ENCODE measurements at regions not wholly inside any gene's neighbourhood (a gene's known extent, or its start where the extent isn't known, plus 50 kb on each side); places are given as distances from the start of the nearest gene placed in this dataset.

DNA sequence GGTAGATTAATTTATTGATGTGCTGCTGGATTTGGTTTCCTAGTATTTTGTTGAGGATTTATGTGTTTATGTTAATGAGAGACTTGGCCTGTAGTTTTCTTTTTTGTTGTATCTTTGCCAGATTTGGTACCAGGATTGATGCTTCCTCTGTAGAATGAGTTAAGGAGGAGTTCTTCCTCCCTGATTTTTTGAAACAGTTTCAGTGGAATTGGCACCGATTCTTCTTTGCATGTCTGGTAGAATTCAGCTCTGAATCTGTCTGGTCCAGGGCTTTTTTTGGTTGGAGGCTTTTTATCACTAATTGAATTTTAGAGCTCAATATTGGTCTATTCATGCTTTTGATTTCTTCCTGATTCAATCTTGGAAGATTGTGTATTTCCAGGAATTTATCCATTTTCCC is 174.0 kb upstream of the NDST4 start:
- Histone ChIP-seq H3K27ac (replicated peaks) (no peak overlapping the region), H3K4me3 (no peak overlapping the region), H3K9me3 (replicated peaks) (no peaks in the 10 kb centered on the region), H3K4me1 (no peaks in the 10 kb centered on the region), H3K36me3 (no peaks in the 10 kb centered on the region), H3K27me3 (ENCODE audit: low read depth) (no peaks in the 10 kb centered on the region)
- TF ChIP-seq, protein P1, sequence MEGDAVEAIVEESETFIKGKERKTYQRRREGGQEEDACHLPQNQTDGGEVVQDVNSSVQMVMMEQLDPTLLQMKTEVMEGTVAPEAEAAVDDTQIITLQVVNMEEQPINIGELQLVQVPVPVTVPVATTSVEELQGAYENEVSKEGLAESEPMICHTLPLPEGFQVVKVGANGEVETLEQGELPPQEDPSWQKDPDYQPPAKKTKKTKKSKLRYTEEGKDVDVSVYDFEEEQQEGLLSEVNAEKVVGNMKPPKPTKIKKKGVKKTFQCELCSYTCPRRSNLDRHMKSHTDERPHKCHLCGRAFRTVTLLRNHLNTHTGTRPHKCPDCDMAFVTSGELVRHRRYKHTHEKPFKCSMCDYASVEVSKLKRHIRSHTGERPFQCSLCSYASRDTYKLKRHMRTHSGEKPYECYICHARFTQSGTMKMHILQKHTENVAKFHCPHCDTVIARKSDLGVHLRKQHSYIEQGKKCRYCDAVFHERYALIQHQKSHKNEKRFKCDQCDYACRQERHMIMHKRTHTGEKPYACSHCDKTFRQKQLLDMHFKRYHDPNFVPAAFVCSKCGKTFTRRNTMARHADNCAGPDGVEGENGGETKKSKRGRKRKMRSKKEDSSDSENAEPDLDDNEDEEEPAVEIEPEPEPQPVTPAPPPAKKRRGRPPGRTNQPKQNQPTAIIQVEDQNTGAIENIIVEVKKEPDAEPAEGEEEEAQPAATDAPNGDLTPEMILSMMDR (IDR thresholded peaks at IDR 0.05; ENCODE audit: borderline replicate concordance) = no peak
- intact Hi-C loops (cut with micrococcal nuclease) = no loop called here
- no peak for DNase-seq

DNA sequence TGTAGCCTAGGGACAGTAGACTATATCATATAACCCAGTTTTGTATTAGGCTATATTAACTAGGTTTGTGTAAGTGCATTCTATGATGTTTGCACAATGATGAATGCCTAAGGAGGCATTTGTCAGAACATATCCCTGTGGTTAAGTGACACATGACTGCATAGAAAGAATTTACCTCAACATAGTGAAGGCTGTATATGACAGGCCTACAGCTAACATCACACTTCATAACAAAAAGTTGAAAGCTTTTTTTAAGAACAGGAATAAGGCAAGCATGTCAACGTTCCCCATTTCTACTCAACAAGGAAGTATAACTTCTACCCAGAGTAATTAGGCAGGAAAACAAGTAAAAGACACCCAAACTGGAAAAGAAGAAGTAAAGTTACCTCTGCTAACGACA is 165.9 kb upstream of the NDST4 start:
- no peak overlapping the region for H3K27ac ChIP-seq (replicated peaks)
- no peaks in the 10 kb centered on the region for H3K4me1 ChIP-seq
- H3K4me3 ChIP-seq = no peak overlapping the region
- TF ChIP-seq, protein P1 (IDR thresholded peaks at IDR 0.05; ENCODE audit: borderline replicate concordance) = no peak
- H3K9me3 ChIP-seq (replicated peaks) = no peaks in the 10 kb centered on the region
- H3K36me3 ChIP-seq = no peaks in the 10 kb centered on the region
- no peak for DNase-seq
- intact Hi-C loops (cut with micrococcal nuclease) = no loop called here
- H3K27me3 ChIP-seq (ENCODE audit: low read depth) = no peaks in the 10 kb centered on the region

DNA sequence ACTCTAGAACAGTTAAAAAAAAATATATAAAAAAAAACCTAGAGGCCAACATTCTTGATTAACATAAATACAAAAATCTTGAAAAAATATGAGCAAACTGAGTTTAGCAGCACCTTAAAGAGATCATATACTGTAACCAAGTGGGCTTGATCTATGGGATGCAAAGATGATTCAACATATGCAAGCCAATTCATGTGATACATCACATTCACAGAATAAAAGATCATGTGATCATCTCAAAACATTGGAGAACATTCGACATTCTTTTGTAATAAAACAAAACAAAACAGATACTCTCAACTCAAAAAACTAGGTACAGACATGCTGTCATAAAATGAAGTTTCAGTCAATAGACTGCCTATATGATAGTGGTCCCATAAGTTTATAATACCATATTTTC is 165.4 kb upstream of the NDST4 start:
- no peaks in the 10 kb centered on the region for H3K4me1 ChIP-seq
- intact Hi-C loops (cut with micrococcal nuclease) = no loop called here
- no peaks in the 10 kb centered on the region for H3K27me3 ChIP-seq (ENCODE audit: low read depth)
- DNase-seq = no peak
- TF ChIP-seq, protein P1 (IDR thresholded peaks at IDR 0.05; ENCODE audit: borderline replicate concordance) = no peak
- no peak overlapping the region for H3K4me3 ChIP-seq
- H3K36me3 ChIP-seq = no peaks in the 10 kb centered on the region
- no peaks in the 10 kb centered on the region for H3K9me3 ChIP-seq (replicated peaks)
- no peak overlapping the region for H3K27ac ChIP-seq (replicated peaks)

DNA sequence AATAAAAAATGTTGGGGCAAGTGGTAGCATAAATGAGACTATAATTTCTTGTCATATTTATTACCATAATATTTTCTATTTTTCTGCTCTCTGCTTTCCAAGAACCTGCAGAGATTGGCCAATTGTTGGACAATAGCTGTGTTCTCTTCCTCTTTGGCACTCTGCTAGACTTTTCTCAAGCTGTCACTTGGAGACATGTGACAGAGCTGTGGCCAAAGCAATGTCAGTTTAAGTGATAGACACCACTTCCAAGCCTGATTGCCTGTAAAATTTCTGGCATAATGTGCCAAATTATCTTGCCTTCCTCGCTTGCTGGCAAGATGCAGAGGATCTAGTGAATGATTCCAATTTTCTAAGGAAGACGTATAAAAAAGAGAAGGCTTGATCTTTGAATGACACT is 162.2 kb upstream of the NDST4 start:
- Histone ChIP-seq H3K9me3 (replicated peaks) (no peaks in the 10 kb centered on the region), H3K4me3 (no peak overlapping the region), H3K27ac (replicated peaks) (no peak overlapping the region), H3K27me3 (ENCODE audit: low read depth) (no peaks in the 10 kb centered on the region), H3K36me3 (no peaks in the 10 kb centered on the region), H3K4me1 (no peaks in the 10 kb centered on the region)
- TF ChIP-seq, protein P1 (IDR thresholded peaks at IDR 0.05; ENCODE audit: borderline replicate concordance) = no peak
- DNase-seq = no peak
- intact Hi-C loops (cut with micrococcal nuclease) = no loop called here

- Histone ChIP-seq H3K4me1 (no peaks in the 10 kb centered on the region), H3K27ac (replicated peaks) (no peak overlapping the region), H3K27me3 (ENCODE audit: low read depth) (no peaks in the 10 kb centered on the region), H3K9me3 (replicated peaks) (no peaks in the 10 kb centered on the region), H3K4me3 (no peak overlapping the region), H3K36me3 (no peaks in the 10 kb centered on the region)
- TF ChIP-seq, protein P1 (IDR thresholded peaks at IDR 0.05; ENCODE audit: borderline replicate concordance) = no peak
- intact Hi-C loops (cut with micrococcal nuclease) = no loop called here
- DNase-seq = no peak
Measured at GRCh38 chr4:115274545-115274944, 161.1 kb upstream of the NDST4 start.

- no peak for DNase-seq
- no peaks in the 10 kb centered on the region for H3K9me3 ChIP-seq (replicated peaks)
- no peaks in the 10 kb centered on the region for H3K27me3 ChIP-seq (ENCODE audit: low read depth)
- no peaks in the 10 kb centered on the region for H3K4me1 ChIP-seq
- H3K36me3 ChIP-seq = no peaks in the 10 kb centered on the region
- H3K4me3 ChIP-seq = no peak overlapping the region
- intact Hi-C loops (cut with micrococcal nuclease) = no loop called here
- TF ChIP-seq, protein P1 (IDR thresholded peaks at IDR 0.05; ENCODE audit: borderline replicate concordance) = no peak
- no peak overlapping the region for H3K27ac ChIP-seq (replicated peaks)
Measured at GRCh38 chr4:115272594-115272993, 159.2 kb upstream of the NDST4 start.

Data from left ventricle myocardium inferior (tissue), 1 donor.